ENCODE measurements at regions not wholly inside any gene's neighbourhood (a gene's known extent, or its start where the extent isn't known, plus 50 kb on each side); places are given as distances from the start of the nearest gene placed in this dataset.

- TF ChIP-seq ZNF532 (CRISPR knock-in tag; IDR thresholded peaks at IDR 0.05; ENCODE audit: borderline replicate concordance) (no peak), ELF4 (CRISPR knock-in tag; IDR thresholded peaks at IDR 0.05; ENCODE audit: low read depth) (no peak), MAX (CRISPR knock-in tag; IDR thresholded peaks at IDR 0.05) (no peak)
These were observed 223.4 kb upstream of the CHORDC1 start (continued) for GRCh38 chr11:90446207-90446606.

GRCh38 chr11:90438069-90438468 lies 215.2 kb upstream of the CHORDC1 start:
- Mint-ChIP-seq H3K27me3 (ENCODE audit: low read depth) (no peaks in the 10 kb centered on the region), H3K4me3 (peak overlapping the region; percentile 48), H3K27ac (peak overlapping the region; percentile 98), H3K36me3 (no peaks in the 10 kb centered on the region), H3K9me3 (no peaks in the 10 kb centered on the region), H3K4me1 (peaks cover 69% of the 10 kb centered on the region)
- CTCF ChIA-PET: no interaction called here
- TF ChIP-seq TCF7 (CRISPR knock-in tag; IDR thresholded peaks at IDR 0.05; ENCODE audit: low read depth) (no peak), ZNF423 (CRISPR knock-in tag; IDR thresholded peaks at IDR 0.05) (no peak), PRDM15 (CRISPR knock-in tag; IDR thresholded peaks at IDR 0.05) (no peak), STAT6 (CRISPR knock-in tag; conservative IDR thresholded peaks at IDR 0.05; ENCODE audit: low read depth) (no peak), TEAD1 (CRISPR knock-in tag; IDR thresholded peaks at IDR 0.05) (peak; percentile 87; the same call in 1 of the 2 replicates), ZBTB43 (CRISPR knock-in tag; IDR thresholded peaks at IDR 0.05) (no peak), USF1 (CRISPR knock-in tag; IDR thresholded peaks at IDR 0.05) (peak; percentile 17; the same call in 1 of the 2 replicates), USF2 (CRISPR knock-in tag; IDR thresholded peaks at IDR 0.05) (no peak)
- POLR2A ChIA-PET: no interaction called here
- peak; percentile 91 for ATAC-seq
- no peak for DNase-seq (ENCODE audit: low spot score)
